ENCODE measurements at regions not wholly inside any gene's neighbourhood (a gene's known extent, or its start where the extent isn't known, plus 50 kb on each side); places are given as distances from the start of the nearest gene placed in this dataset.

DNA sequence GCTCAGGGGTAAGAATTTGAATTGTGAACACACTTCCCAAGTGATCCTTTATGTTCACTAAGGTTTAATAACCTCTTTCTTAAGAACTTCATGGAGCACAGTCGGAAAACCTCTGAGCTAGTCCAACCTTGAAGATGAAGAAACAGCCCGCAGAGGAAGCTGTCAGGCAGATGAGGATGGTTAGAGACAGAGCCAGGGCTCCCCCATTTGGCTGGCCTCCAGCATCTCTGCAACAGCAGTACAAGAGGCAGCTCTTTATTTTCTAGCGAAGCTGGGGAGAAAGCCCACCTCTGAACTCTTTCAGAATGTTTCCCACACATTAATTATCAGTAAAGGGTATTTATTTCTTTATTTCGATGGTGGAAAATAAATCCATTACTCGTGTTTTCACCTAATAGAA, 350.8 kb downstream of the DMRT2 start:
- Histone ChIP-seq H3K4me2 (ENCODE audit: insufficient read depth, low read length) (no peak overlapping the region), H3K79me2 (ENCODE audit: control insufficient read depth, insufficient read depth, low read length) (no peaks in the 10 kb centered on the region), H3K4me3 (replicated peaks in 1 of 3; ENCODE audit: insufficient read depth in 1 of 3, low read depth in 1 of 3, low read length in 3 of 3) (no peak overlapping the region), H3K36me3 (ENCODE audit: control insufficient read depth in 2 of 2, extremely low read depth in 1 of 2, insufficient read depth in 2 of 2, low read length in 2 of 2) (no peaks in the 10 kb centered on the region), H3K27ac (ENCODE audit: insufficient read depth, low read depth, low read length) (no peak overlapping the region), H3K27me3 (ENCODE audit: control insufficient read depth in 2 of 2, insufficient read depth in 2 of 2, low read length in 2 of 2) (no peaks in the 10 kb centered on the region), H3K9me1 (replicated peaks; ENCODE audit: control insufficient read depth, extremely low read depth, insufficient read depth, low read length) (no peaks in the 10 kb centered on the region), H3K4me1 (ENCODE audit: control insufficient read depth, extremely low read depth, insufficient read depth, low read length) (no peaks in the 10 kb centered on the region), H3K9me3 (replicated peaks; ENCODE audit: control insufficient read depth, insufficient read depth, low read length) (no peaks in the 10 kb centered on the region), H4K20me1 (replicated peaks; ENCODE audit: control insufficient read depth, extremely low read depth, insufficient read depth, low read length) (no peaks in the 10 kb centered on the region), H3K9ac (replicated peaks; ENCODE audit: extremely low read depth, insufficient read depth, low read length) (no peak overlapping the region), H2AFZ (ENCODE audit: low read depth, low read length) (no peak overlapping the region)
- TF ChIP-seq JUN (IDR thresholded peaks at IDR 0.05; ENCODE audit: borderline replicate concordance, insufficient read depth, insufficient read length, low read depth) (no peak), FOS (IDR thresholded peaks at IDR 0.05; ENCODE audit: borderline replicate concordance, insufficient read depth, low read length) (no peak), EZH2 (IDR thresholded peaks at IDR 0.05; ENCODE audit: borderline replicate concordance, low read depth, low read length, severe bottlenecking) (no peak), GATA2 (IDR thresholded peaks at IDR 0.05; ENCODE audit: insufficient read depth, insufficient read length, low read depth, low read length) (no peak), POLR2AphosphoS5 (IDR thresholded peaks at IDR 0.05; ENCODE audit: insufficient read depth, low read depth, low read length) (no peak), MYC (IDR thresholded peaks at IDR 0.05; ENCODE audit: low read depth, low read length) (no peak), POLR2A (IDR thresholded peaks at IDR 0.05; ENCODE audit: low read depth, low read length) (no peak)
- TF ChIP-seq, protein P1, sequence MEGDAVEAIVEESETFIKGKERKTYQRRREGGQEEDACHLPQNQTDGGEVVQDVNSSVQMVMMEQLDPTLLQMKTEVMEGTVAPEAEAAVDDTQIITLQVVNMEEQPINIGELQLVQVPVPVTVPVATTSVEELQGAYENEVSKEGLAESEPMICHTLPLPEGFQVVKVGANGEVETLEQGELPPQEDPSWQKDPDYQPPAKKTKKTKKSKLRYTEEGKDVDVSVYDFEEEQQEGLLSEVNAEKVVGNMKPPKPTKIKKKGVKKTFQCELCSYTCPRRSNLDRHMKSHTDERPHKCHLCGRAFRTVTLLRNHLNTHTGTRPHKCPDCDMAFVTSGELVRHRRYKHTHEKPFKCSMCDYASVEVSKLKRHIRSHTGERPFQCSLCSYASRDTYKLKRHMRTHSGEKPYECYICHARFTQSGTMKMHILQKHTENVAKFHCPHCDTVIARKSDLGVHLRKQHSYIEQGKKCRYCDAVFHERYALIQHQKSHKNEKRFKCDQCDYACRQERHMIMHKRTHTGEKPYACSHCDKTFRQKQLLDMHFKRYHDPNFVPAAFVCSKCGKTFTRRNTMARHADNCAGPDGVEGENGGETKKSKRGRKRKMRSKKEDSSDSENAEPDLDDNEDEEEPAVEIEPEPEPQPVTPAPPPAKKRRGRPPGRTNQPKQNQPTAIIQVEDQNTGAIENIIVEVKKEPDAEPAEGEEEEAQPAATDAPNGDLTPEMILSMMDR (IDR thresholded peaks at IDR 0.05; ENCODE audit: extremely low read depth in 1 of 2, insufficient read depth in 1 of 2, low read depth in 1 of 2, low read length in 2 of 2): no peak
- TF ChIP-seq, protein P2, sequence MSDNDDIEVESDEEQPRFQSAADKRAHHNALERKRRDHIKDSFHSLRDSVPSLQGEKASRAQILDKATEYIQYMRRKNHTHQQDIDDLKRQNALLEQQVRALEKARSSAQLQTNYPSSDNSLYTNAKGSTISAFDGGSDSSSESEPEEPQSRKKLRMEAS (IDR thresholded peaks at IDR 0.05; ENCODE audit: insufficient read depth, insufficient read length): no peak
- DNase-seq (ENCODE audit: low read depth, low spot score) (no peak), FAIRE-seq (no peak)
- no TSS peak for BruUV-seq (replicated peaks)
- dilution Hi-C loops (cut with MboI; ENCODE audit: extremely low pct_ligation_motif_present, low sequenced_read_pairs): no loop called here
- ChIA-PET POLR2A (no interaction called here), CTCF (interaction anchor here (0.9 kb wide), 1 partner anchor 123 kb away, joined by 4 read pairs; no protein-coding TSS in a partner anchor)
- intact Hi-C loops (cut with micrococcal nuclease): no loop called here

Measured in endothelial cell of umbilical vein (primary cell).